NCI-H1048 (cell line): ENCODE measurements at regions not wholly inside any gene's neighbourhood (a gene's known extent, or its start where the extent isn't known, plus 50 kb on each side); places are given as distances from the start of the nearest gene placed in this dataset.

Source experiments
- DNase-seq: peaks from one replicate; lab custom pipeline; 2025; lab: John Stamatoyannopoulos, UW

GRCh38 chr10:4053940-4054339 is 268.9 kb upstream of the KLF6 start:
- DNase-seq, result no peak

GRCh38 chr10:4051641-4052151 is 266.7 kb upstream of the KLF6 start:
- no peak for DNase-seq

- no peak for DNase-seq
Observed at GRCh38 chr10:4051011-4051640, 266.1 kb upstream of the KLF6 start.

- no peak for DNase-seq
Observed at GRCh38 chr10:4050061-4050460, 265.1 kb upstream of the KLF6 start.

- no peak for DNase-seq
Observed at GRCh38 chr10:4049348-4049747, 264.3 kb upstream of the KLF6 start.

GRCh38 chr10:4048236-4048864 is 263.3 kb upstream of the KLF6 start:
- DNase-seq, result no peak

GRCh38 chr10:4046712-4047354 is 261.8 kb upstream of the KLF6 start:
- no peak for DNase-seq

- DNase-seq, result no peak
Observed at GRCh38 chr10:4046030-4046429, 261.0 kb upstream of the KLF6 start.

GRCh38 chr10:4043897-4044665 is 259.1 kb upstream of the KLF6 start:
- no peak for DNase-seq

- DNase-seq, result no peak
Observed at GRCh38 chr10:4041635-4042034, 256.6 kb upstream of the KLF6 start.

- no peak for DNase-seq
Observed at GRCh38 chr10:4038000-4038399, 253.0 kb upstream of the KLF6 start.

- no peak for DNase-seq
Observed at GRCh38 chr10:4035599-4035945, 250.6 kb upstream of the KLF6 start.

- DNase-seq, result no peak
Observed at GRCh38 chr10:4034907-4035598, 250.0 kb upstream of the KLF6 start.

GRCh38 chr10:4033341-4033896 is 248.4 kb upstream of the KLF6 start:
- DNase-seq, result no peak

- DNase-seq, result no peak
Observed at GRCh38 chr10:4029866-4030265, 244.9 kb upstream of the KLF6 start.

GRCh38 chr10:4028854-4029583 is 244.0 kb upstream of the KLF6 start:
- DNase-seq, result no peak

- DNase-seq, result no peak
Observed at GRCh38 chr10:4028027-4028471, 243.0 kb upstream of the KLF6 start.

- no peak for DNase-seq
Observed at GRCh38 chr10:4025339-4025738, 240.3 kb upstream of the KLF6 start.

- DNase-seq, result no peak
Observed at GRCh38 chr10:4024516-4025245, 239.7 kb upstream of the KLF6 start.

- DNase-seq, result no peak
Observed at GRCh38 chr10:4024027-4024426, 239.0 kb upstream of the KLF6 start.
